ENCODE measurements at regions not wholly inside any gene's neighbourhood (a gene's known extent, or its start where the extent isn't known, plus 50 kb on each side); places are given as distances from the start of the nearest gene placed in this dataset.

- no peak for TF ChIP-seq EZH2phosphoT487 (IDR thresholded peaks at IDR 0.05; ENCODE audit: borderline replicate concordance, low read length)
- no peak for TF ChIP-seq CTCF (conservative IDR thresholded peaks at IDR 0.05; ENCODE audit: low read depth, low read length)
Observed at GRCh38 chr6:79403086-79403485, 134.1 kb downstream of the LCA5 start.

Data from PC-3 (cell line).